ENCODE measurements at regions not wholly inside any gene's neighbourhood (a gene's known extent, or its start where the extent isn't known, plus 50 kb on each side); places are given as distances from the start of the nearest gene placed in this dataset.

DNA sequence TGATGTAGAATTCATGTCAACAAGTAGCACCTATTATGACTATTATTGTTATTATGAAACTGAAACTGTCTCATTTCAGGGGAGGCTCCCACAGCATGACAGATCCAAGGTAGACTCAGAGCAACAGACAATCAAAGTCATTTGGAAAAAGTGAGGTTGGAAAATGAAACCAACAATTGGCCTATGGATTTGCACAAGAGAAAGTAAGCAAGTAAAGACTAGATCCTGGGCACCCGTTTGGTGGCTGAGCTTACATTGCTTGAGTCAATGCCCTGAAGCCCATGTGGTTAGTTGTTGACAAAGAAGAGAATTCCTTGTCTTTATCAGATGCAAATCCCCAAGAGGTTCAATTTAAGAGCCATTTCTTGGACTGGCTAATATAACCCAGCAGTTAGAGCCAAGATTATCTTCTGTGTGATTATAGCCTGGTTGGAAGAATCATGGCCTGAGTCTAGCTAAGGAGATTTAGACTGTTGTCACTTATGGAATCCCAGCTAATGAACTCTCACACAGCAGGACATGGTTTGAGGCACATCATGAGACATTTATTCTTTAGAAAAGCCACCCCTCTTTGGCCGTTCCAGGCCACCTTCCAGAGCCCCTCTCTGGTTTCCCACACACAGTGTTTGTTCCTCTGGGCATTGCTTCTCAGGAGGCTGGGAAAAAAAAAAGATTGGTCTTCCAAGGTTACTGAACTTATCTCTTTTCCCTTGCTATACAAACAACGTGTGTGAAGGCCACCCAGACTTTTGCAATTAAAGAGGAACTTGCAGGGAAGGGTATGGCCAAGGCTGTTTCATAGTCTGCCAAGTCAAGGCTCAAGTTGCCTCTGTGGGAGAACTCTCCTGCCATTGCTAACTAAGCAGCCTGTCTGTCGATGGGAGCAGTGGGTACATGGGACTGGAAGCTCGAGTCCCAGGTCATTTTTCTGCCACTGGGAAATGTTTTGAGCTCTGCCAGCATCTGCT, 399.5 kb downstream of the ENC1 start:
- Mint-ChIP-seq H3K4me1 (no peaks in the 10 kb centered on the region), H3K27ac (no peak overlapping the region), H3K27me3 (peaks cover 18% of the 10 kb centered on the region), H3K9me3 (no peaks in the 10 kb centered on the region), H3K36me3 (no peaks in the 10 kb centered on the region), H3K4me3 (no peak overlapping the region)
- ATAC-seq, result no peak

DNA sequence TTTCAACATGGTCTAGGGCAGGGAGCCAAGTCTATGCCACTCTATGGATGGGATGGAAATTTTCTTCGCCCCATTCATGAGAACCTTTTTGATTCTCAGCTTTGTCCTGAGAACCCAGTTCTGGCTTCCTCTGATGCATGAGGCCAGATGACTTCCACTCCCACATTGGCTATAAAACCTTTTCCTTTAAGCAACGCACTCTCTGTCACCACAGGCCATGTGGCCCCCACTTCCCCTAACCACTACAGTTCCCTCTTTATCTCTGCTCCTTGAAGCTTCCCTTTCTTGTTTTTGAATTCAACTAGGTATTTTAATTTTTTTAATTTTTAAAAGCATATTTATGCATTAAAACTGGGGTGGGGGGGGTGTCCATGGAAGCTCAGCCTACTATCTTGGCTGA, 401.3 kb downstream of the ENC1 start:
- Mint-ChIP-seq H3K4me1 (no peaks in the 10 kb centered on the region), H3K9me3 (no peaks in the 10 kb centered on the region), H3K27me3 (peaks cover 18% of the 10 kb centered on the region), H3K36me3 (no peaks in the 10 kb centered on the region), H3K4me3 (no peak overlapping the region), H3K27ac (no peak overlapping the region)
- no peak for ATAC-seq

DNA sequence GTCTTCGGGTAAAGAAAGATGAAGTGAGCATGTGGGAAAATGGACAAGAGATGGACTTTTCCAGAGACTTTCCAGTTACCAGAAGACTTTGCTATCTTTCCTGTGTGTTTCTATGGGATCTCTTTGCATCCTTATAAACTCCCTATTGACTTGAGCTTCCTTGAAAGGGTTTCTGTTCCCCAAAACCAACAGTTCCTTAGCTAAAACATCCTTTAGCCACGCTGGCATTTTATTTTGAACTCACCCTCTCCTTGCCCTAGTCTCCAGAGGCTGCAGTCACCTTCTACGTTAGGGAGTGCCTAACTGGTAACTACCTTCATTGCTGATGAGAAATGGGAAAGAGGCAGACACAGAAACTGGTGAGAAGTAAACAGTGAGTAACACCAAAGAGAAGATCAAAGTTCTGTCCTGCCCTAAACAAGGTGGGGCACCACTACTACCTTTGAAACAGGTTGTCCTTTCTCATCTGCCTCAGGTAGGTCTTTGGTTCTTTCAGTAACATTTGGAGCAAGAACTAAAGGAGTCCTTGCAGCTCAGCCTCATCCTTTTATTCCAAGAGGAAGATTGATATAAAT, 402.9 kb downstream of the ENC1 start:
- no peak for ATAC-seq
- Mint-ChIP-seq H3K4me1 (no peaks in the 10 kb centered on the region), H3K27ac (no peak overlapping the region)

DNA sequence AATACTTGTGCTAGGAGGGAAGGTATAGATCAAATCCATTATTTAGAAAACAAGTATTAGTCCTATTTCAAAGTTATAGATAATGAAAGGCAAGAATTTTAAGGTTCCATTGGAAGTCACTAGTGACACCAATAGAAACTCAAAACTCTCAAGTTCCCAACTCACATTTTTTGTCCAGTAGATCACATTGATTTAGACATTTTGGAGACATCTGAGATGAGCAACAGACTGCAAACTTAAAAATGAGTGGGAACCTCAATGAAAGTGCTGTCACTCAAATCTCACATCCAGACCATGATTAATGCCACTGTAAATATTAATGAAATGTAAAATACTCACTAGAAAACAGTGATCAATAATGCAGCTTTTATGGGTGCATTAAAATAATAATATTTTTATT, 405.0 kb downstream of the ENC1 start:
- Mint-ChIP-seq H3K9me3 (no peaks in the 10 kb centered on the region), H3K4me1 (no peaks in the 10 kb centered on the region), H3K36me3 (no peaks in the 10 kb centered on the region), H3K27me3 (peaks cover 26% of the 10 kb centered on the region), H3K4me3 (no peak overlapping the region), H3K27ac (no peak overlapping the region)
- ATAC-seq, result no peak

More for the DNA sequence above, 402.9 kb downstream of the ENC1 start:
- Mint-ChIP-seq H3K4me3 (no peak overlapping the region), H3K36me3 (no peaks in the 10 kb centered on the region), H3K9me3 (no peaks in the 10 kb centered on the region), H3K27me3 (peaks cover 18% of the 10 kb centered on the region)

DNA sequence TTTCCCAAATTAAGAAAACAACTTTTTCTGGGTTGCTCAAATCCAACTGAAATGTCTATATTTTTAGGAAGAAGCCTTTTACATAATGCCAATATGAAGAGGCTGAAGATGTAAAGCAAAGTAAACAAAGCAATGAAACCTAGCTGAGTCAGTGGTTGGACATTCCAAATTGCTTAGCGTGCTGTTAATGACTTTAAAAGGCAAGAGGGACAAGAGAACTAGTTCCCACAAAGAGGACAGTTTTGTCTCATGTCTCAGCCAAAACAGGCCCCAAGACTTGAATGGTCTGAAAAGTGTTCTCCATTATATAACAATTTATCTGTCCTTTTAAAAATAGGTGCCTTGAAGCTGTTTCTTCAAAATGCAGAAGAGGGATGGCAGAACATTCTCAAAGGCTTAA, 407.0 kb downstream of the ENC1 start:
- Mint-ChIP-seq H3K36me3 (no peaks in the 10 kb centered on the region), H3K9me3 (peaks cover 3% of the 10 kb centered on the region), H3K27me3 (peaks cover 25% of the 10 kb centered on the region), H3K4me1 (no peaks in the 10 kb centered on the region), H3K4me3 (no peak overlapping the region), H3K27ac (no peak overlapping the region)
- ATAC-seq, result no peak

DNA sequence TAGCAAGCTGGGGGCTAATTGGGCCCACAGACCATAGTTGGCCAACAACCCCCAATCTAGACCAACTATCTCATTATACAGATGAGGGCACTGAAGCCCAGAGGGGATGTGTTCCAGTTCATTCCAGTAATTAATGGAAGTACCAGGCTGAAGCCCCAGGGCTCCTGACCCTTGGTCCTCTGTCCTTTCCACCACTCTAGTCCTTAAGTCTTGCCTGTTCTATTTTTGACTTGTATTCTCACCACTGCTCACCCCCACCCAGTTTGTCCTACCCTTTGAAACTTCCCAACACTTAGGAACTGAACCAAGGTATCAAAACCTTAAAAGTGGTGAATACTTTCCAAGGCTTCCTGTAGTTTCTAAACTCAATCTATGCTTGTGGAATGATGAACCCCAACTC, 407.4 kb downstream of the ENC1 start:
- H3K27me3 Mint-ChIP-seq, result peaks cover 24% of the 10 kb centered on the region
- no peak for ATAC-seq
- no peak overlapping the region for H3K27ac Mint-ChIP-seq
- H3K4me3 Mint-ChIP-seq, result no peak overlapping the region
- no peaks in the 10 kb centered on the region for H3K4me1 Mint-ChIP-seq
- no peaks in the 10 kb centered on the region for H3K36me3 Mint-ChIP-seq
- peaks cover 3% of the 10 kb centered on the region for H3K9me3 Mint-ChIP-seq

DNA sequence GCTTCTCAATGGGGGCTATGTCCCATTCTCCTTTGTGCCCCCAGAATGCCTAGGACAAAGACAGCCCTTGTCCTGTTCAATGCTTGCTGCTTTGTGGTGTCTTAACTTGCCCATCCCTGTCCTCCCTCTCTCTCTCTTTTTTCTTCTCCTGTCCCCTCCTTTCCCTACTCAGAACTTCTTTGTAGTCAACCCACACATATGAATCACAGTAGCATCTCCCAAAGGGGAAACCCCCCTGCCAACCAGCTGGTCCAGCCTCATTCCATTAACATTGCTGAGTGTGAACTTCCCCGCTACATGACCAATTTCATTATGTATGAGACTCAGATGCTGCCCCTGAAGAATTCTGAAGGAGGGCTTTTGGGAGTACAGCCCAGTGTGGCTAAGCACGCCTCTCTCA, 408.3 kb downstream of the ENC1 start:
- ATAC-seq, result no peak
- peaks cover 3% of the 10 kb centered on the region for H3K9me3 Mint-ChIP-seq
- H3K27me3 Mint-ChIP-seq, result peaks cover 30% of the 10 kb centered on the region
- H3K27ac Mint-ChIP-seq, result no peak overlapping the region
- no peak overlapping the region for H3K4me3 Mint-ChIP-seq
- H3K36me3 Mint-ChIP-seq, result no peaks in the 10 kb centered on the region
- H3K4me1 Mint-ChIP-seq, result no peaks in the 10 kb centered on the region

DNA sequence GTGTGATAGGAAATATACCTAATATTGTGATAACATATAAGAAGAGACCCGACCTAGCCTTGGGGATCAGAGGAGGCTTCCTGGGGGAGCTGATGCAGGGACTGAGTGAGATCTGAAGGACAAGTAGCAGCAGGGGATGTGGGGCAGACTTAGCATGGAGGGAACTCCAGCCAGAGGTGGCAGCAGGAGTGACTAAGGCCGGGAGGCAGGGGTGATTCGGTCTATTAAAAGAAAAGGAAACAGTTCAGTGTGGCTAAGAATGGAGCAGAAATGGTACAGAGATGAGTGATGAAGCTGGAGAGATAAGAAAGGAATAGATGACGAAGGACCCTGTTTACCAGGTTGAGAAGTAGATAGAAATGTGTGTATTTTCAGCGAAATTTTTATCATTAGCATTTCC, 408.8 kb downstream of the ENC1 start:
- H3K9me3 Mint-ChIP-seq, result peaks cover 3% of the 10 kb centered on the region
- no peak overlapping the region for H3K27ac Mint-ChIP-seq
- H3K27me3 Mint-ChIP-seq, result peaks cover 34% of the 10 kb centered on the region
- no peak for ATAC-seq
- no peaks in the 10 kb centered on the region for H3K4me1 Mint-ChIP-seq
- H3K4me3 Mint-ChIP-seq, result no peak overlapping the region
- no peaks in the 10 kb centered on the region for H3K36me3 Mint-ChIP-seq

DNA sequence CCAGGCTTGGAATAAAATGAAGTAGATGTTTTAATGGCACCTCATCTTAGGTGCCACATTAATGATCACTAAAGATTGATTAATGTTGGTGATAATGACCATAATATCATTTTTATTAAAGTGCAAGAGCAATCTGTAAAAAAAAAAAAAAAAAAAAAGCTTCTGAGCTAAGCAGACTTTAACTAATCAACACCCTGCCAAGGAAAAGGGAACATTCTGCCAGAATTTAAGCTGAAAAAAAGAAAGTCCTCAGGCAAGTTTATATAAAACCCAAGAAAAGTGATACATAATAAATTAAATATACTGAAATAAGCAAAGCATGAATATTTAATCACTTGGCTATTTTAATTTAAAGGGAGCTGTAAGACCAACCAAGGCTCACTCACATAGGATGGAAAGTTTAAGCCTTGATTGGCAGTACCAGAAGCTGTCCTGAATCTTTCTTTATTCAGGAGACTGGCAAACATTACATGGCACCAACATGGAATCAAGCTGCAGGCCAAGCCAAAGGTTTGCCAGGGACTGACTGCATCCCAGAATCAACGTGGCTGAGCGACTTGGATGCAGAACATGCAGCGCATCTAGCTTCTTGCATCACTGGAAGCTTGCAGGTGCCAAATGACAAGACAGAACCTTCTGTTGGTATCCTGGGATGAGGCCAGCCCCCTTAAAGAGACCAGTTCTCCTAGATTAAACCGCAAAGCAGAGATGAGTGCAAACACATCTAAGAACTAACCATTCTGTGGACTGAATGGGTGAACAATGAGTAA, 413.6 kb downstream of the ENC1 start:
- no peak overlapping the region for H3K4me3 Mint-ChIP-seq
- no peaks in the 10 kb centered on the region for H3K36me3 Mint-ChIP-seq
- H3K9me3 Mint-ChIP-seq, result peaks cover 5% of the 10 kb centered on the region
- no peak overlapping the region for H3K27ac Mint-ChIP-seq
- no peaks in the 10 kb centered on the region for H3K4me1 Mint-ChIP-seq
- H3K27me3 Mint-ChIP-seq, result peaks cover 35% of the 10 kb centered on the region
- no peak for ATAC-seq

DNA sequence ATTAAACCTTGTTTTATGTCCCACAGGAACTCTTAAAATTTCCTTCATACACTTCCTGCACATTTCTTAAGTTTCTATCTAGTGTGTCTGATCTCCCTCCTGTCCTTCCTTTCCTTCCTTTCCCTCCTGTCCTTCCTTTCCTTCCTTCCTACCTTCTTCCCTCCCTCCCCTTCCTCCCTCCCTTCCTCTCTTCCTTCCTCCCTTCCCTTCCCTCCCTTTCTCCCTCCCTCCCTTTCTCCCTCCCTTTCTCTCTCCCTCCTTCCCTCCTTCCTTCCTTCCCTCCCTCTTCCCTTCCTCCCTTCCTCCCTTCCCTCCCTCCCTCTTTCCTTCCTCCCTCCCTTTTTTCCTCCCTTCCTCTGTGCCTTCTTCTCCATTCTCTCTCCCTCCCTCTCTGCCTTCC, 414.9 kb downstream of the ENC1 start:
- no peaks in the 10 kb centered on the region for H3K36me3 Mint-ChIP-seq
- no peak for ATAC-seq
- peaks cover 26% of the 10 kb centered on the region for H3K27me3 Mint-ChIP-seq
- no peak overlapping the region for H3K27ac Mint-ChIP-seq
- H3K4me3 Mint-ChIP-seq, result no peak overlapping the region
- H3K4me1 Mint-ChIP-seq, result no peaks in the 10 kb centered on the region
- H3K9me3 Mint-ChIP-seq, result peaks cover 5% of the 10 kb centered on the region

DNA sequence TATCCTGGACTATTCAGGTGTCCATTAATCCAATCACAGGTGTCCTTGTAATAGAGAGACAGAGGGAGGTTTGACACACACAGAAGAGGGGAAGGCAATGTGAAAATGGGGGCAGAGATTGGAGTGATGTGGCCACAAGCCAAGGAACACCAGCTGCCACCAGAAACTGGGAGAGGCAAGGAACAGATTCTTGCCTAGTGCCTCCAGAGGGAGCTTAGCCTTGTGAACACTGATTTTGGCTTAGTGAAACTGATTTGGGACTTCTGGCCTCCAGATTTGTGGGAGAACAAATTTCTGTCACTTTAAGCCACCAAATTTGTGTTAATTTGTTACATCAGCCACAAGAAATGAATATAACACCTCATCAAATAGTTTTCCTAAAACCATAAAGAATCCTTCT, 416.2 kb downstream of the ENC1 start:
- Mint-ChIP-seq H3K9me3 (peaks cover 3% of the 10 kb centered on the region), H3K4me3 (no peak overlapping the region)

DNA sequence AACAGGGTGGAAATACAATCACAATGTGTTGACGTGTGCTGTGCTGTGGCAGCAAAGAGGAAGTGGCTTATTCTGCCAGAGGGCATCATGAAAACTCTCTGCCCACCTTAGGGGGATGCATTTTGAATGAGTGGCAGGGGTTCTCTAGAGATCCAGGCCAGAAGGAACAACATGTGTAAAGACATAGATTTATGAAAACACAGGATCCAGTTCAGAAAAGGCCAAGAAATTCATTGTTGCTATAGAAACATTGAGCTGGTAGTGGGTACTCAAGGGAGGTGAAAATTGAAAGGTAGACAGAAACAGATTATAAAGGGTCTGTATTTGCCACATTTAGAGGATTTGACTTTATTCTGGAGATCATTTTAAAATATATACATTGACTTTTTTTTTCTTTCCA, 417.7 kb downstream of the ENC1 start:
- H3K27me3 Mint-ChIP-seq, result peaks cover 19% of the 10 kb centered on the region
- H3K27ac Mint-ChIP-seq, result no peak overlapping the region
- H3K9me3 Mint-ChIP-seq, result peaks cover 3% of the 10 kb centered on the region
- H3K4me3 Mint-ChIP-seq, result no peak overlapping the region
- no peaks in the 10 kb centered on the region for H3K4me1 Mint-ChIP-seq
- ATAC-seq, result no peak
- no peaks in the 10 kb centered on the region for H3K36me3 Mint-ChIP-seq

More for the DNA sequence above, 416.2 kb downstream of the ENC1 start:
- peaks cover 26% of the 10 kb centered on the region for H3K27me3 Mint-ChIP-seq
- no peak for ATAC-seq
- H3K36me3 Mint-ChIP-seq, result no peaks in the 10 kb centered on the region
- no peak overlapping the region for H3K27ac Mint-ChIP-seq
- H3K4me1 Mint-ChIP-seq, result no peaks in the 10 kb centered on the region

DNA sequence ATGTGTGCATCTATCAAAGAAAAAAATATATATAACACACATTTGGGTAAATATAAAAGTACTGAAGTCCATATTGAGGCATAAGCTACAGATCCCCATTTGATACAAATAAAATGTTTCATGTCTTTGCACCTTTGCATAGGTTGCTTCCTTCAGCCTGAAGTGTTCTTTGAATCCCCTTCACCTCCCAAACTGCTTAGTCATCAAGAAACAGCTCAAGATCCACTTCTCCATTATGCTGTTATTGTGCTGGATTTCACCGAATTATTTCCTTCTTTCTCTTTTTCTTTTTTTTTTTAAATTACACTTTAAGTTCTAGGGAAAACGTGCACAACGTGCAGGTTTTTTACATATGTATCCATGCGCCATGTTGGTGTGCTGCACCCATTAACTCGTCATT, 419.1 kb downstream of the ENC1 start:
- no peak overlapping the region for H3K27ac Mint-ChIP-seq
- no peak for ATAC-seq
- H3K36me3 Mint-ChIP-seq, result no peaks in the 10 kb centered on the region
- H3K9me3 Mint-ChIP-seq, result peaks cover 3% of the 10 kb centered on the region
- no peaks in the 10 kb centered on the region for H3K4me1 Mint-ChIP-seq
- no peak overlapping the region for H3K4me3 Mint-ChIP-seq
- peaks cover 20% of the 10 kb centered on the region for H3K27me3 Mint-ChIP-seq

DNA sequence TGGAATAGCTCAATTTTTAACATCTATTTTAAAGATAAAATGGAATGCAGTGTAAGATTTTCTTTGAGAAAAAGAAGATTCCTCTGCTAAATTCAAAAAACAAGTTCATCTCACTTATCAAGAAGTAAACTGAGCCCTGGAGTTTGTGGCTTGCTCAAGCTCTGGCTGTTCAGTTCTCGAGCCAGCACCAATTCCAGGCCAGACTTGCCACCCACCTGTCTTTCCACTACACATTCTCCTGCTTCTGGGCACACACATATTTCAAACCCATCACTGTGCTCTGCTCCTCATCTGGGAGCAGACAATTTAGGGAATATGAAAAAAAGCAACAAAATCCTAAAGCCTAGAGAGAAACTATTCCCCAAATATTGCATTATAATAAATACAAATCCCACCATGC, 424.5 kb downstream of the ENC1 start:
- no peaks in the 10 kb centered on the region for H3K36me3 Mint-ChIP-seq
- no peak for ATAC-seq
- H3K27ac Mint-ChIP-seq, result no peak overlapping the region
- H3K27me3 Mint-ChIP-seq, result peaks cover 18% of the 10 kb centered on the region
- H3K9me3 Mint-ChIP-seq, result no peaks in the 10 kb centered on the region
- H3K4me1 Mint-ChIP-seq, result no peaks in the 10 kb centered on the region
- no peak overlapping the region for H3K4me3 Mint-ChIP-seq

DNA sequence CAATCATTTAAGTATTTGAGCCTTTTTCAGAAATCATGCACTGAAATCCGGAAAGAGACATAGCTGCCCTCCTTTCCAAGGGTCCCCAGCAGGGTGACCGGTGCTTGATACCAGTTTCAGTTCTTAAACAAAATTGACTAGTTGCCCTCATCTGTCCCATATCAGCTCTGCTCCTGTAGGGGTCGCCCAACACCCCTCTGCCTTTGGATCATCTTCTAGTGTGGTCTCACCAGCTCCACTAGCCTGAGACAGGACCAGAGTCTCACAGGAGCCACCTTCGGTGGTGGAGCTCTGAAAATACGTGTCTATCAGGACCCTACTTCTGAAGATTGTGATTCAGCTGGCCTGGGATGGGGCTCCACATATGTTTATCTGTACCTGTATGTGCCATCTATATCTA, 428.2 kb downstream of the ENC1 start:
- Mint-ChIP-seq H3K9me3 (no peaks in the 10 kb centered on the region), H3K4me1 (no peaks in the 10 kb centered on the region), H3K36me3 (no peaks in the 10 kb centered on the region), H3K27me3 (peaks cover 36% of the 10 kb centered on the region), H3K4me3 (no peak overlapping the region), H3K27ac (no peak overlapping the region)
- peak; percentile 14 for ATAC-seq

Measured in stimulated activated memory B cell treated with anti-CD40 and anti-IgM and Interleukin-4, amounts not matched to agents 10 μg/mL and 1 μg/mL and 100 μg/mL, for 72 hours (primary cell).